CD4-positive, alpha-beta memory T cell (primary cell): ENCODE measurements at regions not wholly inside any gene's neighbourhood (a gene's known extent, or its start where the extent isn't known, plus 50 kb on each side); places are given as distances from the start of the nearest gene placed in this dataset.

Experiments used
- CTCF ChIA-PET: fragments of 350-600 bp; sonication (Branson Sonifier 250); formaldehyde crosslinking; loops from one replicate; lab custom pipeline; 2021; ENCODE audit warnings: inconsistent platforms; ENCODE audit not compliant: partially characterized antibody; lab: Charles Lee
- POLR2A ChIA-PET: fragments of 350-600 bp; sonication (Branson Sonifier 250); formaldehyde crosslinking; loops from one replicate; lab custom pipeline; 2021; ENCODE audit not compliant: partially characterized antibody; lab: Charles Lee
- DNase-seq, 5 donors: peaks; one replicate each; pipeline versions ENCODE4 v3.0.0 to v3.0.0-alpha.2; 2020 to 2022; ENCODE audit warnings: mixed read lengths in 1 of 5
- H3K27ac ChIP-seq: one replicate; pipeline ENCODE4 v1.7.0; 2013; ENCODE audit warnings: low read depth, low read length
- H3K27me3 ChIP-seq: 2 replicates; pipeline ENCODE4 v1.7.0; 2013; ENCODE audit warnings: mild to moderate bottlenecking, low read length, moderate library complexity; ENCODE audit not compliant: insufficient read depth
- H3K36me3 ChIP-seq: 2 replicates; pipeline ENCODE4 v1.7.0; 2013; ENCODE audit warnings: mild to moderate bottlenecking, low read length, moderate library complexity; ENCODE audit not compliant: insufficient read depth
- H3K4me1 ChIP-seq: 2 replicates; pipeline ENCODE4 v1.7.0; 2013; ENCODE audit warnings: mild to moderate bottlenecking, low read length, moderate library complexity; ENCODE audit not compliant: insufficient read depth
- H3K4me3 ChIP-seq, 2 donors: one replicate each; pipeline ENCODE4 v1.7.0; 2013; ENCODE audit warnings: low read length in 2 of 2, mild to moderate bottlenecking in 1 of 2
- H3K9me3 ChIP-seq, 2 donors: one replicate each; pipeline ENCODE4 v1.7.0; 2013; ENCODE audit warnings: low read length in 2 of 2, control low read depth in 1 of 2; ENCODE audit not compliant: control insufficient read depth in 1 of 2
- H3K27ac Mint-ChIP-seq, 7 donors: one replicate each; pipeline ENCODE4 v1.8.0; 2020 to 2021; ENCODE audit warnings: mixed read lengths in 7 of 7, mild to moderate bottlenecking in 6 of 7, inconsistent platforms in 3 of 7, moderate library complexity in 3 of 7
- H3K27me3 Mint-ChIP-seq, 2 donors: one replicate each; pipeline ENCODE4 v1.8.0; 2020 to 2021; ENCODE audit warnings: mixed read lengths in 2 of 2
- H3K36me3 Mint-ChIP-seq, 2 donors: one replicate each; pipeline ENCODE4 v1.8.0; 2020 to 2021; ENCODE audit warnings: mixed read lengths in 2 of 2, inconsistent platforms in 1 of 2, mild to moderate bottlenecking in 1 of 2
- H3K4me1 Mint-ChIP-seq, 4 donors: one replicate each; pipeline ENCODE4 v1.8.0; 2020 to 2021; ENCODE audit warnings: mixed read lengths in 4 of 4, mild to moderate bottlenecking in 1 of 4
- H3K4me3 Mint-ChIP-seq, 8 donors: one replicate each; pipeline ENCODE4 v1.8.0; 2020 to 2021; ENCODE audit warnings: mixed read lengths in 8 of 8, mild to moderate bottlenecking in 7 of 8, moderate library complexity in 6 of 8, inconsistent platforms in 3 of 8
- H3K9me3 Mint-ChIP-seq, 8 donors: one replicate each; pipeline ENCODE4 v1.8.0; 2020 to 2021; ENCODE audit warnings: mixed read lengths in 8 of 8, mild to moderate bottlenecking in 5 of 8, inconsistent platforms in 3 of 8, moderate library complexity in 1 of 8
- intact Hi-C: fragments of 100-400 bp; cut with micrococcal nuclease; formaldehyde crosslinking; loops from one replicate; pipeline ENCODE4 v1.15.1; 2023

DNA sequence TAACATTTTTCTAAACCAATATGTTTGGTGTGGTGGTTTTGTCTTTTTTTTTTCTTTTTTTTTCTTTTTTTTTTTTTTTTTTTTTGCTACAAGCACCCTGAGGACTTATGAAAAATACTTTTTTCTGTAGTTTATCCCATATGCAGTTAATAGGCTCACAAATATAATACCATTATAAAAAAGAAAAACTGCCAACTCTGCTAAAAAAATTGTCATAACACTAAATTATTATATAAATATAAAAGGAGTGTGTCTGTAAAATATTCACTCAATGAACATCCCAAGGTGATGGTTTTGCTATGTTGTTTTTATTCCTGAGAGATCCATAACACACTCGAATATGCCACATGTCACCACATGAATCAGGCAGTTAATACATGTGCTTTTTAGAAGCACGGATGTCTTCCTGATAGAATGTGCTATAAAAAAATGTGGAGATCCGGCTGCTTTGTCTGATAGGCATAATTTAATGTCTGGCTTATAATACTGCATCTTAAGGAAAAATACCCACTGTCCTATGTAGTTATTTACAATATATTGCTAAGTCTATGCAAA lies 110.7 kb upstream of the ZNF507 start:
- Mint-ChIP-seq H3K9me3 (peaks cover 0 to 2% (median 0%) of the 10 kb centered on the region in 8 donors), H3K27me3 (peaks cover 5 to 8% of the 10 kb centered on the region in 2 donors), H3K36me3 (no peaks in the 10 kb centered on the region), H3K27ac (no peak overlapping the region), H3K4me3 (no peak overlapping the region), H3K4me1 (no peaks in the 10 kb centered on the region)
- ChIA-PET POLR2A (no interaction called here), CTCF (no interaction called here)
- H3K4me1 ChIP-seq, result no peaks in the 10 kb centered on the region
- no peaks in the 10 kb centered on the region for H3K36me3 ChIP-seq
- intact Hi-C loops, result no loop called here
- H3K27ac ChIP-seq, result no peak overlapping the region
- H3K9me3 ChIP-seq, result no peaks in the 10 kb centered on the region
- H3K4me3 ChIP-seq, result no peak overlapping the region
- no peaks in the 10 kb centered on the region for H3K27me3 ChIP-seq
- DNase-seq, result no peak

DNA sequence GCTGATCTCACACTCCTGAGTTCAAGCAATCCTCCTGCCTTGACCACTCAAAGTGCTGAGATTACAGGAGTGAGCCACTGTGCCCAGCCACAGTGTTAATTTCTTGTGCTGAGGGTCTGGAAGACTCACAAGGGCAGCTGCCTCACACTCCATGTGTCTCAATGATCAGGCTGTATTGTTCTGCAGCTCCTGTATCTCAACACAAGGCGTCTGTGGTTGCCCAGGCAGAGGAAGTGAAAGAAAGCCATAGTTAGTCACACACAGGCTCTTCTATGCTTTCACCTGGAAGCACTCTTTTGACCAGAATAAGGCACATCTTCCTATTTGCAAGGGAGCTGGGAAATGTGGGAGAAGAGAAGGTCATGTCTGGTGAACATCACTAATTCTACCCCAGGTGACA lies 107.3 kb upstream of the ZNF507 start:
- Histone ChIP-seq H3K27me3 (no peaks in the 10 kb centered on the region), H3K4me3 (no peak overlapping the region), H3K27ac (no peak overlapping the region), H3K4me1 (no peaks in the 10 kb centered on the region), H3K9me3 (no peaks in the 10 kb centered on the region), H3K36me3 (no peaks in the 10 kb centered on the region)
- H3K36me3 Mint-ChIP-seq, result no peaks in the 10 kb centered on the region
- no peaks in the 10 kb centered on the region for H3K4me1 Mint-ChIP-seq
- ChIA-PET POLR2A (no interaction called here), CTCF (interaction anchor here (0.9 kb wide), 1 partner anchor 18 kb away, joined by 3 read pairs; no protein-coding TSS in a partner anchor)
- H3K27ac Mint-ChIP-seq, result no peak overlapping the region
- intact Hi-C loops, result no loop called here
- H3K4me3 Mint-ChIP-seq, result no peak overlapping the region
- DNase-seq, result no peak
- H3K27me3 Mint-ChIP-seq, result peaks cover 6 to 10% of the 10 kb centered on the region in 2 donors
- peaks cover 0 to 2% (median 0%) of the 10 kb centered on the region in 8 donors for H3K9me3 Mint-ChIP-seq

DNA sequence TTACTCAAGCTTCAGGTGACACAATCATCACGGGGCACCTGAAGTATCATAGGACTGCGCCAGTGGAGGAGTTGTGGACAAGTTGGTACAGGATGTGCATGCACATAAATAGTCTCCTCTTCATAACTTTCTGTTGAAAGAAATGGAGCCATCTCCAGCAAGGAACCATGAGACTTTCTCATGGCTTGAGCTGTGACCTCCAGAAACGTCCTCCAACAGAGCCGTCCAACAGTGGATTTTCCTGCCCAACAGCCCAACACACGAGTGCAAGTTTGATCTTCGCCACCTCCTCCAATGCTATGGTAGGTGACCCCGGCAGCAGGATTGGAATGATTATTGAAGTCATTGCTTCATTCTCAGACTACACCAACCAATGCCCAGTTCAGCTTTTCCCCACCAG lies 105.1 kb upstream of the ZNF507 start:
- no peak for DNase-seq
- intact Hi-C loops, result no loop called here
- Mint-ChIP-seq H3K36me3 (no peaks in the 10 kb centered on the region), H3K4me1 (no peaks in the 10 kb centered on the region), H3K27ac (no peak overlapping the region), H3K27me3 (peaks cover 2 to 6% of the 10 kb centered on the region in 2 donors), H3K9me3 (peaks cover 0 to 2% (median 0%) of the 10 kb centered on the region in 8 donors), H3K4me3 (no peak overlapping the region)
- POLR2A ChIA-PET, result no interaction called here
- Histone ChIP-seq H3K4me1 (no peaks in the 10 kb centered on the region), H3K4me3 (no peak overlapping the region), H3K27ac (no peak overlapping the region), H3K27me3 (no peaks in the 10 kb centered on the region), H3K9me3 (no peaks in the 10 kb centered on the region), H3K36me3 (no peaks in the 10 kb centered on the region)
- CTCF ChIA-PET, result no interaction called here

DNA sequence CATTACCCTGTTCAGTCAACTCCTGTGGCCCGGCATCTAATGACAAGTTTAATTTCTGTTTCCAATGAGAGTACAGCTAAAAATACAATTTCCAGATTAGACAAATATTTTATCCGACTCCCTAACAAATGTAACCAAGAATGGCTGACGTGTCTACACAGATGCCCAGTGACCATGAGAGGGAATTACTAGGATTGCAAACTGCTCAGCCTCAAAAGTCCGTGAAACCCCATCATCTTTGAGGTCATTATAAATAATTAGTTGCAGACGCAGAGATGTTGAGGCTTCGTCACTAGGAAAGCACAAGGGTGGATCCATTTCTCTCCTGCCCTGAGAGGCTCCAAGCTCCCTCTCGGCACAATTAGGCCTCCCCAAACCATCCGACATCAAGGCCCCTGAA lies 104.1 kb upstream of the ZNF507 start:
- no peak overlapping the region for H3K27ac ChIP-seq
- no peak overlapping the region for H3K4me3 ChIP-seq
- ChIA-PET POLR2A (no interaction called here), CTCF (interaction anchor here (1.0 to 1.4 kb wide), 2 partner anchors 16 to 17 kb away, joined by 3 read pairs; no protein-coding TSS in a partner anchor)
- H3K9me3 ChIP-seq, result no peaks in the 10 kb centered on the region
- peaks cover 0 to 2% (median 0%) of the 10 kb centered on the region in 8 donors for H3K9me3 Mint-ChIP-seq
- intact Hi-C loops, result no loop called here
- H3K27me3 ChIP-seq, result no peaks in the 10 kb centered on the region
- no peak overlapping the region for H3K27ac Mint-ChIP-seq
- no peak for DNase-seq
- peaks cover 2 to 4% of the 10 kb centered on the region in 2 donors for H3K27me3 Mint-ChIP-seq
- no peaks in the 10 kb centered on the region for H3K36me3 Mint-ChIP-seq
- H3K4me3 Mint-ChIP-seq, result no peak overlapping the region
- no peaks in the 10 kb centered on the region for H3K36me3 ChIP-seq
- H3K4me1 Mint-ChIP-seq, result no peaks in the 10 kb centered on the region
- H3K4me1 ChIP-seq, result no peaks in the 10 kb centered on the region

DNA sequence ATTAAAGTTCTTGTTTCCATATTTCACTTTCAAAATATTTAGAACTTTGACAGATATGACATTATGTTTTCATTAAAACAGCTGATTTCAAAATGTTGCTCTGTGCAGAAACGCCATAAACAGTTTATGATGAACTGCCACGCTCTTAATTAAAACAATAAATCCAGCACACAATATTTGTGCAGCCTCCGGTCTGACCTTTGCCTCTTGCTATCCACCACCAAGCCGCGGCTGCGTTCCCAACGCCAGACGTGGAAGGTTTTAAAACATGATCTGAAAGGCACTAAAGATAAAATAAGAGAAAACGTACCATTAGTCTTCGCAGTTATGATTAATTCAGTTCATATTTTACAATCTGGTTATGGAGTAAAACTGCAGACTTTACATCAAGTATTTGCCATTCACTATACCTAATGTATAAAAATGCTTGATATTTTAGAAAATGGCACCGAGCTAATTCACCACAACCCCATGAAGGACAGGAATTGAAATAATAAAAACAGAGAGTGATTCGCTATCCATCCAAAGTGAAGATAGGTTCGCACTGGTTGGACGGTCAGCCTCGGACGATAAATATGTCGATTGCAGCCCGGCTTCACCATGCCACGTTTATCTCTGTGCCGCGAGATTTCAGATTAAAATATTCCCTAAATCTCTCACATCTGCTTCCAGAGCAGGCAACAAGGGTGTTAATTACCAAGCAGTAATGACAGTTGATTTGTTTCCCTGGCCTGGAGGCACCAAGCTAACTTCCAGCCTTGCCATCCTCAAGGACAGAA lies 103.3 kb upstream of the ZNF507 start:
- intact Hi-C loops, result no loop called here
- ChIA-PET POLR2A (no interaction called here), CTCF (interaction anchor here (1.4 kb wide), 1 partner anchor 18 kb away, joined by 3 read pairs; no protein-coding TSS in a partner anchor)
- H3K9me3 Mint-ChIP-seq, result peaks cover 0 to 2% (median 0%) of the 10 kb centered on the region in 8 donors
- no peak for DNase-seq
- H3K4me1 ChIP-seq, result no peaks in the 10 kb centered on the region
- no peaks in the 10 kb centered on the region for H3K9me3 ChIP-seq
- H3K27ac Mint-ChIP-seq, result no peak overlapping the region
- no peak overlapping the region for H3K4me3 Mint-ChIP-seq
- no peak overlapping the region for H3K4me3 ChIP-seq
- H3K27me3 ChIP-seq, result no peaks in the 10 kb centered on the region
- H3K27ac ChIP-seq, result no peak overlapping the region
- no peaks in the 10 kb centered on the region for H3K36me3 Mint-ChIP-seq
- no peaks in the 10 kb centered on the region for H3K36me3 ChIP-seq
- H3K4me1 Mint-ChIP-seq, result no peaks in the 10 kb centered on the region
- peaks cover 2 to 4% of the 10 kb centered on the region in 2 donors for H3K27me3 Mint-ChIP-seq

DNA sequence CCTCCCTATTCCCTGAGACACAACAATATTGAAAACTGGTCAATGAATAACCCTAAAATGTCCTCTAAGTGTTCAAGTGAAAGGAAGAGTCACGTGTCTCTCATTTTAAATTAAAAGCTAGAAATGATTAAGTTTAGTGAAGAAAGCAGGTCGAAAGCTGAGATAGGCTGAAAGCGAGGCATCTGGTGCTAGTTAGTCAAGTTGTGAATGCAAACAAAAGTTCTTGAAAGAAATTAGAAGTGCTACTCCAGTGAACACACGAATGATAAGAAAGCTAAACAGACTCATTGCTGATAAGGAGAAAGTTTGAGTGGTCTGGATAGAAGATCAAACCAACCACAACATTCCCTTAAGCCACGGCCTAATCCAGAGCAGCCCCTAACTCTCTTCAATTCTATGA lies 99.4 kb upstream of the ZNF507 start:
- Mint-ChIP-seq H3K4me1 (no peaks in the 10 kb centered on the region), H3K27me3 (peaks cover 4 to 5% of the 10 kb centered on the region in 2 donors)
- CTCF ChIA-PET, result interaction anchor here (0.6 kb wide), 1 partner anchor 17 kb away, joined by 5 read pairs; no protein-coding TSS in a partner anchor

DNA sequence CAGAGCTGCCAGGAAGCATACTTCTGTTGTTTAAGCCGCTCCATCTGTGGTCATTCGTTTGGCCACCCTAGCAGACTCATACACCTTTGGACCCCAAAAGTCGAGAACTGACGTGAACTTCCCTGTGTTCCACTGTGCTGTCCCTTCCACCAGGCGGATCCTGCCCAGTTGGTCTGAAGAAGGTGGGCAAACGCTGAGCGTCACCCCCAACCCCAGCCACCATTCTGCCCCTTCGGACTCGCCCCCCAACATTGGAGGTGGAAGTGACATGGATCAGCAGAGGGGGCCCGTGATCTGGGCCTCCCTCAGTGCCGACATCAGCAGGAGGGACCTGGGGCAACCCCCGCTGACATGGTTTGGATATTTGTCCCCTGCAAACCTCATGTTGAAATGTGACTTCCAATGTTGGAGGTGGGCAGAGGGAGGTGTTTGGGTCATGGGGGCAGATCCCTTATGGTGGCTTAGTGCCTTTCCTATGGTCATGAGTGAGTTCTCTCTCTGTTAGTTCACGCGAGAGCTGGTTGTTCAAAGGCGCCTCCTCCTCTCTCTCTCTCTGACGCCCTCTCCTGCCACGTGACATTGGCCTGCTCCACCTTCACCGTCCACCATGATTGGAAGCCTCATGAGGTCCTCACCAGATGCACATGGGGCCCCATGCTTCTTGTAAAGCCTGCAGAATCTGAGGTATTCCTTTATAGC lies 93.6 kb upstream of the ZNF507 start:
- Mint-ChIP-seq H3K36me3 (no peaks in the 10 kb centered on the region), H3K27ac (no peak overlapping the region), H3K27me3 (peaks cover 3 to 9% of the 10 kb centered on the region in 2 donors), H3K4me3 (no peak overlapping the region), H3K9me3 (peaks cover 0 to 2% (median 0%) of the 10 kb centered on the region in 8 donors), H3K4me1 (no peaks in the 10 kb centered on the region)
- H3K9me3 ChIP-seq, result no peaks in the 10 kb centered on the region
- H3K36me3 ChIP-seq, result no peaks in the 10 kb centered on the region
- ChIA-PET POLR2A (no interaction called here), CTCF (no interaction called here)
- no peak for DNase-seq
- no peaks in the 10 kb centered on the region for H3K27me3 ChIP-seq
- intact Hi-C loops, result no loop called here
- no peak overlapping the region for H3K4me3 ChIP-seq
- no peak overlapping the region for H3K27ac ChIP-seq
- no peaks in the 10 kb centered on the region for H3K4me1 ChIP-seq

More for the DNA sequence above, 99.4 kb upstream of the ZNF507 start:
- no peak for DNase-seq
- Histone ChIP-seq H3K4me3 (no peak overlapping the region), H3K27me3 (no peaks in the 10 kb centered on the region), H3K9me3 (no peaks in the 10 kb centered on the region), H3K4me1 (no peaks in the 10 kb centered on the region), H3K36me3 (no peaks in the 10 kb centered on the region), H3K27ac (no peak overlapping the region)
- POLR2A ChIA-PET, result no interaction called here
- intact Hi-C loops, result no loop called here
- H3K4me3 Mint-ChIP-seq, result no peak overlapping the region
- H3K27ac Mint-ChIP-seq, result no peak overlapping the region
- H3K36me3 Mint-ChIP-seq, result no peaks in the 10 kb centered on the region
- no peaks in the 10 kb centered on the region for H3K9me3 Mint-ChIP-seq
